Cardiac muscle cell (in vitro differentiated cells and primary cell): ENCODE measurements at regions not wholly inside any gene's neighbourhood (a gene's known extent, or its start where the extent isn't known, plus 50 kb on each side); places are given as distances from the start of the nearest gene placed in this dataset.
"Not testable (repeated sequence)": the region's sequence is repeated elsewhere in the genome, so short reads cannot be mapped to it uniquely, and the experiment has no call there.

ENCODE experiments used
- DNase-seq, 2 donors: peaks; one replicate each; pipeline versions ENCODE4 v3.0.0 to v3.0.0-alpha.2; 2010 to 2017; ENCODE audit warnings: low read depth in 1 of 2, low spot score in 1 of 2
- H3K27ac ChIP-seq: fragments of 200-600 bp; sonication (generic); 2 replicates; pipeline ENCODE4 v1.5.1; 2016
- H3K27me3 ChIP-seq: fragments of 200-600 bp; sonication (generic); 2 replicates; pipeline ENCODE4 v1.6.0; 2016; ENCODE audit warnings: control low read depth
- H3K36me3 ChIP-seq: fragments of 200-600 bp; sonication (generic); 2 replicates; pipeline ENCODE4 v1.5.1; 2016; ENCODE audit warnings: control low read depth
- H3K4me1 ChIP-seq: fragments of 200-600 bp; sonication (generic); 2 replicates; pipeline ENCODE4 v1.8.1; 2017; ENCODE audit warnings: low read depth, mild to moderate bottlenecking, mixed run types
- H3K4me3 ChIP-seq: fragments of 200-600 bp; sonication (generic); 2 replicates; pipeline ENCODE4 v1.5.1; 2016; ENCODE audit warnings: mild to moderate bottlenecking
- H3K9me3 ChIP-seq: fragments of 200-600 bp; sonication (generic); 2 replicates; pipeline ENCODE4 v1.5.1; 2017; ENCODE audit warnings: low read depth, mild to moderate bottlenecking, control low read depth
- TF ChIP-seq, protein P1 (sequence below): IDR thresholded peaks from 2 replicates; pipeline ENCODE4 v1.5.1; 2012; ENCODE audit warnings: low read depth, mild to moderate bottlenecking, low read length

DNA sequence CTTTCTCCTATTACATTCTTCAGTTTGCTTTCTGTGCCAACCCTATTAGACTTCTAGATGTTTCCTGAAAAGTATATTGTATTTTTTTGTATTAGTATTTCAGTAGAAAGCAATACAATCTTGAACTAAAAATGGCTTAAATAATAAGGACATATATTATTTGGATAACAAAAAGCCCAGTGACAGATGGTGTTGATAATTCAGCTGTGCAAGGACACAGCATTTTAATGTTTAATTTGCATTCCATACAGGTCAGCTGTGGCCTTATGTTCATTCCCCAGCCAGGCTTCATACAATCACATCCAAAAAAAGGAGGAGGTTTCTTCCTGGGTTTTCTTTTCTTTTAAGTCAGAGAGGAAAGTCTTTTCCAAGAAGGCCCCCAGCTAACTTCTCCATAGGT lies 236.9 kb downstream of the CD109 start:
- DNase-seq: no peak
- Histone ChIP-seq H3K9me3 (no peaks in the 10 kb centered on the region), H3K27me3 (no peaks in the 10 kb centered on the region), H3K27ac (no peak overlapping the region), H3K4me3 (no peak overlapping the region), H3K36me3 (no peaks in the 10 kb centered on the region), H3K4me1 (no peaks in the 10 kb centered on the region)
- TF ChIP-seq, protein P1, sequence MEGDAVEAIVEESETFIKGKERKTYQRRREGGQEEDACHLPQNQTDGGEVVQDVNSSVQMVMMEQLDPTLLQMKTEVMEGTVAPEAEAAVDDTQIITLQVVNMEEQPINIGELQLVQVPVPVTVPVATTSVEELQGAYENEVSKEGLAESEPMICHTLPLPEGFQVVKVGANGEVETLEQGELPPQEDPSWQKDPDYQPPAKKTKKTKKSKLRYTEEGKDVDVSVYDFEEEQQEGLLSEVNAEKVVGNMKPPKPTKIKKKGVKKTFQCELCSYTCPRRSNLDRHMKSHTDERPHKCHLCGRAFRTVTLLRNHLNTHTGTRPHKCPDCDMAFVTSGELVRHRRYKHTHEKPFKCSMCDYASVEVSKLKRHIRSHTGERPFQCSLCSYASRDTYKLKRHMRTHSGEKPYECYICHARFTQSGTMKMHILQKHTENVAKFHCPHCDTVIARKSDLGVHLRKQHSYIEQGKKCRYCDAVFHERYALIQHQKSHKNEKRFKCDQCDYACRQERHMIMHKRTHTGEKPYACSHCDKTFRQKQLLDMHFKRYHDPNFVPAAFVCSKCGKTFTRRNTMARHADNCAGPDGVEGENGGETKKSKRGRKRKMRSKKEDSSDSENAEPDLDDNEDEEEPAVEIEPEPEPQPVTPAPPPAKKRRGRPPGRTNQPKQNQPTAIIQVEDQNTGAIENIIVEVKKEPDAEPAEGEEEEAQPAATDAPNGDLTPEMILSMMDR: no peak

DNA sequence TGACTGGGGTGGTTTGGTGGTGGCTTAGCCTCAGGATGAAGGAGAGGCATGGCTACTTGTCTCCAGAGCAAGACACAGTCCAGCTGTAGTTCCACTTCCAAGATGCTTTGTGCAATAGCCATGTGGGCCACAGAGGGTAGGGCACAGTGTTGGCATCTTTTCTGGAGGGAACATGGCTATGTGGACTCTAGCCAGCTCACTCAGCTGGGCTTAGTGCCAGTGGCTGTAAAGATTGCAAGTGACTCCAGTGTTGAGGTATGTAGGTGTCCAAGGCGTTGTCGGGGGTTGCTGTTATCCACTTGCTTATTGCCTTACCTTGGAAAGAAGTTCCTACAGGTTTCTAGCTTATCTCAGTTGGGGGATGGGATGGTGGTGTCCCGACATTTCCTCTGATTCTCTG lies 233.4 kb downstream of the CD109 start:
- no peak for DNase-seq
- no peak overlapping the region for H3K27ac ChIP-seq
- no peaks in the 10 kb centered on the region for H3K36me3 ChIP-seq
- no peak overlapping the region for H3K4me3 ChIP-seq
- no peaks in the 10 kb centered on the region for H3K4me1 ChIP-seq
- TF ChIP-seq, protein P1: no peak
- no peaks in the 10 kb centered on the region for H3K27me3 ChIP-seq
- H3K9me3 ChIP-seq: no peaks in the 10 kb centered on the region

DNA sequence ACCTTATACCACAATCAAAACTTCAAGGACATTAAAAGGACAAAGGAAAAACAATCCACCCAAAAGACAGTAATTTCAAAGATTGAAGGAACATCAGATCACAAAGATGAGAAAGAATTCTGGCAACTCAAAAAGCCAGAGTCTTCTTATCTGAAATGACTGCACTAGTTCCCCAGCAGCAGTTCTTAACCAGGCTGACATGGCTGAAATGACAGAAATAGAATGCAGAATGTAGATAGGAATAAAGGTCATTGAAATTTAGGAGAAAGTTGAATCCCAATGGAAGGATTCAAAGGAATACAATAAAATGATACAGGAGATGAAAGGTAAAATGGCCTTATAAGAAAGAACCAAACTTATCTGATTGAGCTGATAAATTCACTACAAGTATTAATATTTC lies 231.4 kb downstream of the CD109 start:
- Histone ChIP-seq H3K4me1 (no peaks in the 10 kb centered on the region), H3K4me3 (no peak overlapping the region), H3K36me3 (no peaks in the 10 kb centered on the region), H3K27ac (no peak overlapping the region), H3K27me3 (no peaks in the 10 kb centered on the region), H3K9me3 (no peaks in the 10 kb centered on the region)
- TF ChIP-seq, protein P1: no peak
- no peak for DNase-seq

DNA sequence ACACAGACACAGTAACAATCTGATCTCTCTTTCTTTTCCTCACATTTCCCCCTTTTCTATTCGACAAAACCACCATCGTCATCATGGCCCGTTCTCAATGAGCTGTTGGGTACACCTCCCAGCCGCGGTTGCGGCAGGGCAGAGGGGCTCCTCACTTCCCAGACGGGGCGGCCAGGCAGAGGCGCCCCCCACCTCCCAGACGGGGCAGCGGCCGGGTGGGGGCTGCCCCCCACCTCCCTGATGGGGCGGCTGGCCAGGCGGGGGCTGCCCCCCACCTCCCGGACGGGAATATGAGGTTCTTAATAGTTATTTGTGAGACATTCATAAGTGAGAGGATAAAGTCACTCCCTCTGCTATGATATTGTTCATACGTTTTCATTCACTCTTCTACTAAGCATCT lies 229.7 kb downstream of the CD109 start:
- not testable (repeated sequence) for DNase-seq, H3K4me3 ChIP-seq, H3K27me3 ChIP-seq, H3K27ac ChIP-seq, H3K4me1 ChIP-seq, H3K9me3 ChIP-seq, H3K36me3 ChIP-seq

DNA sequence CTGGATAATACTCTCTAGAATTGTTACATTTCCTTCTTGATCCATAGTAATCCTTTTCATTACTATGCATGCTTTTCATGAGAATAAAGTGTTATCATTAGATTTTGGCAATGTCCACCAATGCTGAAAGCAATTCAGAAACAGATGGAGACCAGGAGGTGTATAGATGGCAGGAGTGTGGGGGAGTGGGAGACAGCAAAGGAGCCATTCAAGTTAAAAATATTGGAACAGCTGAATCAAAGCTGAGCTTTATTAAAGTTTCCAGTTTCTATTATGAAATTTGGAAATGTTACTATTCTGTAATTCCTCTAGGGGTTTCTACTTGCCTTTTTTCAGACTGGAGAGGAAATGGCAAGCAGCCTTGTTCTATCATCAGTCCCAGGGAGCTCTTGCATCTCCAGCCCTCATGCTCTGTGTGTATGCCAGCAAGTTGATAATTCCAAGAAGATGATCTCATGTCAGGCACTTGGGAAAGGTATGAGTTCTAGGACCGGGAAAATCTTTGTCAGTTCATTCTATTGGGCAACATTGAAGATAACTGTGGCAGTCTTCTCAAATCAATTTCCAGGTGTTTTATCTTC lies 228.0 kb downstream of the CD109 start:
- TF ChIP-seq, protein P1: no peak
- no peaks in the 10 kb centered on the region for H3K4me1 ChIP-seq
- no peak overlapping the region for H3K27ac ChIP-seq
- no peaks in the 10 kb centered on the region for H3K9me3 ChIP-seq
- H3K36me3 ChIP-seq: no peaks in the 10 kb centered on the region
- no peak overlapping the region for H3K4me3 ChIP-seq
- no peaks in the 10 kb centered on the region for H3K27me3 ChIP-seq
- peak in 1 of 2 donors; percentile 68 for DNase-seq

DNA sequence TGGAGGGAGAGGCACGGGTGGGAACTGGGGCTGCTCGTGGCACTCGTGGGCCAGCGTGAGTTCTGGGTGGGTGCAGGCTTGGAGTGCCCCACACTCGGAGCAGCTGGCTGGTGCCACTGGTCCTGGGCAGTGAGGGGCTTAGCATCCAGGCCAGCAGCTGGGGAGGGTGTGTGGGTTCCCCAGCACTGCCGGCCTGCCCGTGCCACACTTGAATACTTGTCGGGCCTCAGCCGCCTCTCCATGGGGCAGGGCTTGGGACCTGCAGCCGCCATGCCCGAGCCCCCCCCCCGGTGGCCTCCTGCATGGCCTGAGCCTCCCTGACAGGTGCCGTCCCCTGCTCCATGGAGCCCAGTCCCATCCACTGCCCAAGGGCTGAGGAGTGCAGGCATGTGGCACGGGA lies 207.2 kb downstream of the CD109 start:
- Histone ChIP-seq H3K4me3 (no peak overlapping the region), H3K27me3 (no peaks in the 10 kb centered on the region), H3K27ac (no peak overlapping the region), H3K4me1 (no peaks in the 10 kb centered on the region), H3K36me3 (no peaks in the 10 kb centered on the region), H3K9me3 (no peaks in the 10 kb centered on the region)
- TF ChIP-seq, protein P1: no peak
- no peak for DNase-seq
